ENCODE measurements at regions not wholly inside any gene's neighbourhood (a gene's known extent, or its start where the extent isn't known, plus 50 kb on each side); places are given as distances from the start of the nearest gene placed in this dataset.
"Not testable (repeated sequence)": the region's sequence is repeated elsewhere in the genome, so short reads cannot be mapped to it uniquely, and the experiment has no call there.

- DNase-seq = no peak
These were observed 109.4 kb upstream of the HCRTR2 start for GRCh38 chr6:55064711-55065420.

DNA sequence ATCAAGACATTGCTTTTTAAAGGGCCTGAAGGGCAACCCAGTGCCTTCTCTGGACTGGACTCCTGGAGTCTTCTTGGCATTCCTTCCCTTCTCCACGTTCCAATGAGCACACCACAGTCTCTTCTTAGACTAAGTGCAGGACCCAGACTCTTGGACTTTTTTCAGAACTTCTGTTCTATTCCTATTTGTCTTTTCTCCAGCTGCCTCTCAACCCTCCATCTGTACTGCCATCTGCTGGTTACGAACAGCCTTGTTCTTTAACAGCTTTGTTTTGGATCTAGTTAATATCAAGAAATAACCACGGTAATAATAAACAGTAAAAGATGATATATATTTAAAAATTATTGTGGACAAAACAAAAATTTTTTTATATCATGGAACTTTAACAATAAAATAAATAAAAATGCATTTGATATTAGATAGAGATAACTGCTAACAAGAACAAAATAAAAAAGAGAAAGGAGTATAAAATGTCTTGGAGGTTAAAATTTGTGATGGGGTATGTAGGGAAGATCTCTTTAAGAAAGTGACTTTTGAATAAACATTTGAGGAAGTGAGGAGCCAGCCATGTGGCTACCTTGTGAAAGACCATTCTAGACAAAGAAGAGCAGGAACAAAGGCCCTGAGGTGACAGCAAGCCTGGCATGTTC is 105.1 kb upstream of the HCRTR2 start:
- peak; percentile 68 for DNase-seq

- no peak for DNase-seq
These were observed 92.3 kb upstream of the HCRTR2 start for GRCh38 chr6:55082021-55082420.

DNA sequence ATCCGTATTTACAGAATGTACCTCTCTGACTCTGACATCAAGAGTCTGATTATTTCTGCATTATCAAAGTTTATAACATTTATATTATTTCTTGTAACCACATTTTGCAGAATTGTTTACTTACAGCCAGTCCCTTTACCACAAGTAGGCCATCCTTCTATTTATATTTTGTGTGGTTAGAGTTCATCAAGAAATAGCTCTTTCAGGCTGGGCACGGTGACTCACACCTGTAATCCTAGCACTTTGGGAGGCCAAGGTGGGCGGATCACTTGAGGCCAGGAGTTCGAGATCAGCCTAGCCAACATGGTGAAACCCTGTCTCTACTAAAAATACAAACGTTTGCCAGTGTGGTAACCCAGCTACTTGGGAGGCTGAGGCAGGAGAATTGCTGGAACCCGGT is 86.3 kb upstream of the HCRTR2 start:
- DNase-seq = not testable (repeated sequence)

GRCh38 chr6:55088902-55089301 is 85.4 kb upstream of the HCRTR2 start:
- no peak for DNase-seq

- no peak for DNase-seq
These were observed 85.0 kb upstream of the HCRTR2 start for GRCh38 chr6:55089325-55089724.

DNA sequence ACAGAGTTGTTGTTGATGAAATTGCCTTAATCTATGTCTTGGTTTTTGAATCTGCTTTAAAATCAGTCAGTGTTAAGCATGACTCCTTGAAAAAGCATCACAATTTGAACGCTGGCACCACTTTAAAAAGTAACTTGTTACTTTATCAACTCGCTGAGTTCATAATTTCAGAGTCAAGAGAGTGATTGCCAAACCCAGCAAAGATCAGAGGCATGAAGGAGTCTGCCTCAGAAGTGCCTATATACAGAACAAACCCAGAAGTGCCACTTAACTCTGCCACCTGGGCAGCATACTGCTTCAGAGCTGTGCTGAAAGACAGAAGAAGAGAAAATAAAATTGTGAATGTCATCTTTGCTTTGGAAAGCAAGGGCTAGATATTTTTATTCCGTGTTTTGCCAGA is 73.6 kb upstream of the HCRTR2 start:
- DNase-seq = no peak

- no peak for DNase-seq
These were observed 73.2 kb upstream of the HCRTR2 start for GRCh38 chr6:55101157-55101556.

DNA sequence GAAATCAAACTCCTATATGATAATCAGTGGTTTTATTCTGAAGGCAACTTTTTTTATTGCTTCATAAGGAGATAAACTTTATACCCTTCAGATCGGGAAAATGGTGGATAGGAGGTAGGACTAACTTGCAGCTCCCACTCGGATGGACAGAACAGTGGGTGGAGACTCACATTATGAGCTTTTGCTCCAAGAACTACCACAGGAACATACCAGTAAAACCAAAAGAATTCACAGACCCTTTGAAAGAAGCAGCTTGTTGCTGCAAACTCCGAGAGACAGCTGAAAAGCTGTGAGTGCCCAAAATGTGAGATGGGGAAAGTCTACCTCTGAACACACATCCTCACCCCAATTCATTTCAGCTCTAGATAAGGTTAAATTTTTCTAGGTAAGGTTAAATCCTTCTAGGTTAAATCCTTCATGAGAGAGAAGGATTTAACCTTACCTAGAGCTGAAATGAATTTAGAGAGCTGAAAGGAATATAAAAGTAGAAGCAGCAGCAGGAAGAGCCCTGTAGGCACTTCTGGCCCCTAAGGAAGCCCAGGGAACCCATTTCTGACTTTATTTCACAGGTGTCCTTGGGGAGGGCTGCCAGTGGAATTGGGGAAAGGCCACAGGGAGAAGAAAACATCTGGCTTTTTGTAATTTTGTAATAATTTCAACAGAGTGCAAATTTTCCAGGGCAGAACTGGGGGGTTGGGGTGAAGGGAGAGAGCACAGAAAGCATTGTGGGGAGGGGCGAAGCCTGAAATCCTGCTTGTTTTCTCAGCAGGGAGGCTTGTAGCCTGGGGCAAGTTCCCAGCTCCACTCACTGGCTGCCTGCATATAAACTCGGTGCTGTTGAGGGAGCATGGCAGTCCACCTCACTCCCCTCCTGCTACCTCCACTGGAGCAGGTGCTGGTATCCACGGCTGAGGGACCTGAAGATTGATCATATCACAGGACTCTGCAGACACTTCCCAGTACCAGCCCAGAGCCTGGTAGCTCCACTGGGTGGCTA is 65.9 kb upstream of the HCRTR2 start:
- DNase-seq = no peak

- no peak for DNase-seq
These were observed 57.0 kb upstream of the HCRTR2 start for GRCh38 chr6:55117267-55117666.

DNA sequence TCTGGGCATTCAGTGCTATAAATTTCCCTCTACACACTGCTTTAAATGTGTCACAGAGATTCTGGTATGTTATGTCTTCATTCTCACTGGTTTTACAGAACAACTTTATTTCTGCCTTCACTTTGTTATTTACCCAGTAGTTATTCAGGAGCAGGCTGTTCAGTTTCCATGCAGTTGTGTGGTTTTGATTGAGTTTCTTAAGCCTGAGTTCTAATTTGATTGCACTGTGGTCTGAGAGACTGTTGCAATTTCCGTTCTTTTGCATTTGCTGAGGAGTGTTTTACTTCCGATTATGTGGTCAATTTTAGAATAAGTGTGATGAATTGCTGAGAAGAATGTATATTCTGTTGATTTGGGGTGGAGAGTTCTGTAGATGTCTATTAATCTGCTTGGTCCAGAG is 50.1 kb upstream of the HCRTR2 start:
- not testable (repeated sequence) for DNase-seq

Measured in kidney glomerular epithelial cell (primary cell).